K562 (cell line): ENCODE measurements at regions not wholly inside any gene's neighbourhood (a gene's known extent, or its start where the extent isn't known, plus 50 kb on each side); places are given as distances from the start of the nearest gene placed in this dataset.

Experiments used
- ATAC-seq: fragments of 200-7000 bp; cut with Tn5 transposase; 3 replicates; pipeline ENCODE4 v1.9.1; 2020; ENCODE audit warnings: moderate library complexity
- BruUV-seq: library from RNA; stranded (reverse); fragments of 400-500 nt; replicated peaks from 2 replicates; lab custom pipeline; 2021; lab: Mats Ljungman, UMichigan
- CTCF ChIA-PET: fragments of 300-600 bp; formaldehyde crosslinking; extraction: SDS; loops from one replicate; lab custom pipeline; 2021; ENCODE audit warnings: low intra/inter-chr PET ratio; lab: Yijun Ruan, JAX
- POLR2A ChIA-PET: fragments of 300-600, 350-650 bp; sonication (Branson Sonifier 250); formaldehyde crosslinking; extraction: SDS; loops from one replicate; lab custom pipeline; 2021; ENCODE audit warnings: antibody characterized with exemption, inconsistent platforms; lab: Yijun Ruan, JAX
- DNase-seq, 4 experiments: peaks; one replicate each; pipeline versions ENCODE4 v3.0.0 to v3.0.0-alpha.2; 2011 to 2018; ENCODE audit warnings: low spot score in 3 of 4, mixed read lengths in 3 of 4; ENCODE audit errors: extremely low read depth in 1 of 4
- FAIRE-seq: peaks from 2 replicates; lab custom pipeline; 2011; peaks lifted over from hg19 to GRCh38; lab: Jason Lieb, UNC
- H2AFZ ChIP-seq: 2 replicates; pipeline ENCODE4 v1.6.0; 2011; ENCODE audit warnings: low read depth, low read length, control low read depth, inconsistent platforms
- H3K27ac ChIP-seq: fragments of 200-600 bp; 3 replicates; pipeline ENCODE4 v1.8.0; 2011; ENCODE audit warnings: low read depth, mild to moderate bottlenecking, control low read depth, inconsistent platforms, low read length, moderate library complexity, mixed read lengths; ENCODE audit errors: extremely low read depth
- H3K27me3 ChIP-seq, 2 experiments: fragments of 300-600 bp in 1 of 2; 2 replicates in 1 of 2; 3 replicates in 1 of 2; pipeline versions ENCODE4 v1.6.0 to v1.8.0; 2011; ENCODE audit warnings: inconsistent platforms in 2 of 2, low read length in 2 of 2, mild to moderate bottlenecking in 1 of 2, mixed read lengths in 1 of 2, moderate library complexity in 1 of 2; ENCODE audit not compliant: control insufficient read depth in 2 of 2, insufficient read depth in 2 of 2
- H3K36me3 ChIP-seq: fragments of 300-600 bp; 3 replicates; pipeline ENCODE4 v1.8.0; 2011; ENCODE audit warnings: mild to moderate bottlenecking, low read length, inconsistent platforms; ENCODE audit not compliant: control insufficient read depth, insufficient read depth
- H3K4me1 ChIP-seq, 2 experiments: fragments of 200-600 bp in 1 of 2; replicated peaks in 1 of 2; 2 replicates in 1 of 2; 3 replicates in 1 of 2; pipeline versions ENCODE4 v1.5.1 to v1.8.0; 2011; ENCODE audit warnings: inconsistent platforms in 2 of 2, low read length in 2 of 2, mild to moderate bottlenecking in 1 of 2, mixed read lengths in 1 of 2, moderate library complexity in 1 of 2; ENCODE audit not compliant: control insufficient read depth in 2 of 2, insufficient read depth in 2 of 2
- H3K4me2 ChIP-seq: 2 replicates; pipeline ENCODE4 v1.6.1; 2011; ENCODE audit warnings: low read length, control low read depth, inconsistent platforms, mixed read lengths; ENCODE audit not compliant: insufficient read depth
- H3K4me3 ChIP-seq: fragments of 200-600 bp; sonication (generic), shearing (Covaris generic); 2 replicates; pipeline ENCODE4 v1.5.1; 2016; ENCODE audit warnings: control low read depth, inconsistent platforms
- H3K79me2 ChIP-seq: fragments of 200-600 bp; 3 replicates; pipeline ENCODE4 v1.8.0; 2011; ENCODE audit warnings: low read length, inconsistent platforms; ENCODE audit not compliant: control insufficient read depth, insufficient read depth
- H3K9ac ChIP-seq, 2 experiments: 2 replicates each; pipeline versions ENCODE4 v1.6.0 to v1.6.1; 2011; ENCODE audit warnings: low read depth in 2 of 2, low read length in 2 of 2, control low read depth in 1 of 2, inconsistent platforms in 1 of 2, mild to moderate bottlenecking in 1 of 2, mixed read lengths in 1 of 2; ENCODE audit not compliant: insufficient read depth in 1 of 2
- H3K9me1 ChIP-seq: one replicate; pipeline ENCODE4 v1.6.0; 2011; ENCODE audit warnings: inconsistent platforms, mild to moderate bottlenecking, low read length, moderate library complexity; ENCODE audit not compliant: control insufficient read depth, insufficient read depth
- H3K9me3 ChIP-seq: replicated peaks from 2 replicates; pipeline ENCODE4 v1.5.1; 2011; ENCODE audit warnings: low read depth, low read length, inconsistent platforms; ENCODE audit not compliant: control insufficient read depth, insufficient read depth
- H4K20me1 ChIP-seq: replicated peaks from 2 replicates; pipeline ENCODE4 v1.6.1; 2011; ENCODE audit warnings: low read length, inconsistent platforms, mixed read lengths; ENCODE audit not compliant: control insufficient read depth, insufficient read depth
- ATF6 ChIP-seq: sonication (generic); formaldehyde crosslinking; IDR thresholded peaks from 2 replicates; pipeline ENCODE4 v1.4.0; 2020; ENCODE audit warnings: mild to moderate bottlenecking, missing genetic modification reagents
- CBFA2T2 ChIP-seq: fragments of 450-650 bp; conservative IDR thresholded peaks from 2 replicates; pipeline ENCODE4 v1.6.1; 2017; ENCODE audit warnings: mild to moderate bottlenecking
- FIP1L1 ChIP-seq: fragments of 200-400 bp; formaldehyde crosslinking; IDR thresholded peaks from 2 replicates; pipeline ENCODE4 v1.6.1; 2018; ENCODE audit warnings: mild to moderate bottlenecking, low read depth, low read length; ENCODE audit not compliant: poor library complexity, severe bottlenecking
- FOXK1 ChIP-seq: sonication (generic); formaldehyde crosslinking; IDR thresholded peaks from 2 replicates; pipeline ENCODE4 v1.8.0; 2022; ENCODE audit warnings: missing genetic modification reagents, mild to moderate bottlenecking, borderline replicate concordance
- HDAC2 ChIP-seq: fragments of 450-650 bp; IDR thresholded peaks from 2 replicates; pipeline ENCODE4 v1.6.1; 2016; ENCODE audit warnings: mild to moderate bottlenecking
- MLX ChIP-seq, 2 experiments: fragments of 450-650 bp in 1 of 2; sonication (generic) in 1 of 2; formaldehyde crosslinking; conservative IDR thresholded peaks; 2 replicates each; pipeline versions ENCODE4 v1.4.0 to v1.8.1; 2020 to 2022; ENCODE audit warnings: mild to moderate bottlenecking in 1 of 2, missing genetic modification reagents in 1 of 2
- NBN ChIP-seq: fragments of 450-650 bp; IDR thresholded peaks from 2 replicates; pipeline ENCODE4 v1.6.1; 2016; ENCODE audit warnings: low read depth, mild to moderate bottlenecking
- SIX5 ChIP-seq, 2 experiments: IDR thresholded peaks; 2 replicates each; pipeline ENCODE4 v1.6.1; 2011; ENCODE audit warnings: low read length in 2 of 2, borderline replicate concordance in 1 of 2, low read depth in 1 of 2, mild to moderate bottlenecking in 1 of 2, moderate library complexity in 1 of 2; ENCODE audit not compliant: insufficient read depth in 1 of 2
- TCF7L2 ChIP-seq: fragments of 150-350 bp; IDR thresholded peaks from 2 replicates; pipeline ENCODE4 v1.6.1; 2016; ENCODE audit warnings: low read depth, mild to moderate bottlenecking, low read length, moderate library complexity
- TEAD4 ChIP-seq, 2 experiments: sonication (generic) in 1 of 2; formaldehyde crosslinking in 1 of 2; IDR thresholded peaks; 2 replicates each; pipeline versions ENCODE4 v1.6.1 to v1.8.0; 2012 to 2022; ENCODE audit warnings: borderline replicate concordance in 1 of 2, inconsistent platforms in 1 of 2, low read length in 1 of 2, mild to moderate bottlenecking in 1 of 2, missing genetic modification reagents in 1 of 2
- XRCC4 ChIP-seq: IDR thresholded peaks from one replicate; pipeline ENCODE4 v1.6.1; 2011; ENCODE audit not compliant: insufficient read depth, insufficient read length; ENCODE audit errors: extremely low read depth
- ZNF324 ChIP-seq: fragments of 250-450 bp; sonication (Bioruptor Pico); IDR thresholded peaks from 2 replicates; pipeline ENCODE4 v1.4.0; 2020; ENCODE audit warnings: mild to moderate bottlenecking
- WGBS: fragments of 100-300 bp; shearing (Covaris generic); methylation state at CpG from one replicate; pipeline ENCODE4 v1.1.6; 2016; ENCODE audit warnings: low coverage, mixed read lengths; ENCODE audit not compliant: insufficient coverage; ENCODE audit errors: missing lambda C conversion rate; 5-methylcytosine and 5-hydroxymethylcytosine counted together
- in situ Hi-C: fragments of 300-500 bp; cut with MboI; formaldehyde crosslinking; loops from 4 replicates; pipeline ENCODE4 v1.15.0; 2018; ENCODE audit warnings: inconsistent platforms, mixed read lengths
- intact Hi-C: fragments of 100-400 bp; cut with micrococcal nuclease; formaldehyde crosslinking; loops from 2 replicates; pipeline ENCODE4 v1.14.2; 2022

GRCh38 chr7:118061386-118061785, 122.6 kb upstream of the LSM8 start:
- intact Hi-C loops = no loop called here
- no TSS peak for BruUV-seq
- H3K27me3 ChIP-seq = no peaks in the 10 kb centered on the region

GRCh38 chr7:118072893-118073674, 110.9 kb upstream of the LSM8 start:
- no peaks in the 10 kb centered on the region for H4K20me1 ChIP-seq
- no peaks in the 10 kb centered on the region for H3K36me3 ChIP-seq
- CTCF ChIA-PET = no interaction called here
- in situ Hi-C loops = no loop called here
- no peak for ATAC-seq
- H3K79me2 ChIP-seq = no peaks in the 10 kb centered on the region
- FAIRE-seq = no peak
- H3K4me3 ChIP-seq = no peak overlapping the region
- H3K9ac ChIP-seq = no peak overlapping the region
- BruUV-seq = no TSS peak
- DNase-seq = no peak
- WGBS = 2% methylated on average over 5 of the region's 5 CpGs
- H3K9me1 ChIP-seq = no peaks in the 10 kb centered on the region
- H3K4me1 ChIP-seq = no peaks in the 10 kb centered on the region
- no peak overlapping the region for H3K4me2 ChIP-seq
- intact Hi-C loops = no loop called here
- POLR2A ChIA-PET = no interaction called here
- H3K9me3 ChIP-seq = no peaks in the 10 kb centered on the region
- no peaks in the 10 kb centered on the region for H3K27me3 ChIP-seq
- H2AFZ ChIP-seq = no peak overlapping the region
- H3K27ac ChIP-seq = no peak overlapping the region
- TF ChIP-seq FIP1L1 = no peak
- no peak for TF ChIP-seq NBN
- TF ChIP-seq MLX (CRISPR knock-in tag; conservative IDR thresholded peaks at IDR 0.05) = no peak
- TF ChIP-seq FOXK1 = no peak
- TF ChIP-seq XRCC4 = no peak
- no peak for TF ChIP-seq SIX5 (IDR thresholded peaks at IDR 0.05; ENCODE audit: borderline replicate concordance in 1 of 2, insufficient read depth in 1 of 2, low read depth in 1 of 2, low read length in 2 of 2)
- no peak for TF ChIP-seq ZNF324 (CRISPR knock-in tag)
- no peak for TF ChIP-seq TEAD4 (IDR thresholded peaks at IDR 0.05; ENCODE audit: low read length)
- TF ChIP-seq TEAD4 (CRISPR knock-in tag; IDR thresholded peaks at IDR 0.05; ENCODE audit: borderline replicate concordance) = no peak
- TF ChIP-seq ATF6 = no peak

More at GRCh38 chr7:118061386-118061785, 122.6 kb upstream of the LSM8 start:
- H4K20me1 ChIP-seq = no peaks in the 10 kb centered on the region
- H3K36me3 ChIP-seq = no peaks in the 10 kb centered on the region
- FAIRE-seq (no peak), ATAC-seq (no peak), DNase-seq (peak in 1 of 4 experiments; percentile 13)
- no peak overlapping the region for H3K4me2 ChIP-seq
- ChIA-PET CTCF (no interaction called here), POLR2A (no interaction called here)
- no peaks in the 10 kb centered on the region for H3K79me2 ChIP-seq
- H2AFZ ChIP-seq = no peak overlapping the region
- H3K9ac ChIP-seq = no peak overlapping the region
- TF ChIP-seq CBFA2T2 (peak; percentile 14; the same call in 1 of the 2 replicates), TCF7L2 (no peak), TEAD4 (IDR thresholded peaks at IDR 0.05; ENCODE audit: low read length) (0 out of 2 replicates have a peak, but pooled peaks have one; percentile 16), TEAD4 (CRISPR knock-in tag; IDR thresholded peaks at IDR 0.05; ENCODE audit: borderline replicate concordance) (no peak), HDAC2 (no peak)
- in situ Hi-C loops = no loop called here
- H3K27ac ChIP-seq = no peak overlapping the region
- 2% methylated on average over 6 of the region's 6 CpGs for WGBS
- H3K9me3 ChIP-seq = no peaks in the 10 kb centered on the region
- no peaks in the 10 kb centered on the region for H3K9me1 ChIP-seq
- H3K4me3 ChIP-seq = no peak overlapping the region
- no peaks in the 10 kb centered on the region for H3K4me1 ChIP-seq
